PC-3 (cell line): ENCODE measurements at regions not wholly inside any gene's neighbourhood (a gene's known extent, or its start where the extent isn't known, plus 50 kb on each side); places are given as distances from the start of the nearest gene placed in this dataset.

Experiments used
- ATAC-seq: fragments of 200-7000 bp; cut with Tn5 transposase; 2 replicates; pipeline ENCODE4 v1.9.1; 2020; ENCODE audit warnings: mild to moderate bottlenecking, moderate library complexity
- BruUV-seq: library from RNA; stranded (reverse); fragments of 400-500 nt; replicated peaks from 2 replicates; lab custom pipeline; 2021; lab: Mats Ljungman, UMichigan
- CTCF ChIA-PET: fragments of 300-600 bp; sonication (Branson Sonifier 250); formaldehyde crosslinking; loops from one replicate; lab custom pipeline; 2022; ENCODE audit warnings: antibody characterized with exemption; lab: Charles Lee
- POLR2A ChIA-PET: fragments of 300-600 bp; sonication (Branson Sonifier 250); formaldehyde crosslinking; loops from one replicate; lab custom pipeline; 2022; ENCODE audit warnings: antibody characterized with exemption; ENCODE audit not compliant: unreplicated experiment; lab: Charles Lee
- DNase-seq: peaks from one replicate; pipeline ENCODE4 v3.0.0-alpha.2; 2015
- H2AFZ ChIP-seq: fragments of 300-600 bp; sonication (generic); 2 replicates; pipeline ENCODE4 v1.6.0; 2016; ENCODE audit warnings: antibody characterized with exemption, low read length
- H3F3A ChIP-seq: fragments of 300-600 bp; sonication (generic); one replicate; pipeline ENCODE4 v1.6.0; 2017; ENCODE audit warnings: antibody characterized with exemption, low read length, control low read depth, mild to moderate bottlenecking; ENCODE audit not compliant: unreplicated experiment
- H3K27ac ChIP-seq: fragments of 300-600 bp; sonication (generic); 2 replicates; pipeline ENCODE4 v1.5.1; 2016; ENCODE audit warnings: mild to moderate bottlenecking, low read length
- H3K27me3 ChIP-seq: fragments of 300-600 bp; sonication (generic); 2 replicates; pipeline ENCODE4 v1.6.1; 2016; ENCODE audit warnings: low read length, mixed read lengths
- H3K36me3 ChIP-seq: fragments of 300-600 bp; sonication (generic); 2 replicates; pipeline ENCODE4 v1.6.1; 2016; ENCODE audit warnings: low read depth, mixed run types, low read length, mixed read lengths
- H3K4me1 ChIP-seq: fragments of 300-600 bp; sonication (generic); 2 replicates; pipeline ENCODE4 v1.5.1; 2016; ENCODE audit warnings: low read length; ENCODE audit not compliant: insufficient read depth
- H3K4me2 ChIP-seq: fragments of 300-600 bp; sonication (generic); 2 replicates; pipeline ENCODE4 v1.6.0; 2016; ENCODE audit warnings: low read length
- H3K4me3 ChIP-seq: fragments of 300-600 bp; sonication (generic); 2 replicates; pipeline ENCODE4 v1.5.1; 2016; ENCODE audit warnings: mild to moderate bottlenecking, low read length, mixed read lengths
- H3K79me2 ChIP-seq: fragments of 300-600 bp; sonication (generic); 2 replicates; pipeline ENCODE4 v1.6.1; 2017; ENCODE audit warnings: low read length, mixed read lengths
- H3K9ac ChIP-seq: fragments of 300-600 bp; sonication (generic); 2 replicates; pipeline ENCODE4 v1.6.0; 2016; ENCODE audit warnings: mild to moderate bottlenecking, low read length
- H3K9me2 ChIP-seq: fragments of 300-600 bp; sonication (generic); replicated peaks from 2 replicates; pipeline ENCODE4 v1.6.1; 2016; ENCODE audit warnings: mixed run types, low read length, mixed read lengths
- H3K9me3 ChIP-seq: fragments of 300-600 bp; sonication (generic); 2 replicates; pipeline ENCODE4 v1.6.1; 2016; ENCODE audit warnings: low read length, mixed read lengths
- H4K20me1 ChIP-seq: fragments of 300-600 bp; sonication (generic); 2 replicates; pipeline ENCODE4 v1.6.1; 2016; ENCODE audit warnings: low read length, mixed read lengths
- CTCF ChIP-seq: fragments of 300-600 bp; sonication (generic); conservative IDR thresholded peaks from 2 replicates; pipeline ENCODE4 v1.5.1; 2017; ENCODE audit warnings: antibody characterized with exemption, low read depth, mild to moderate bottlenecking, low read length
- EZH2 ChIP-seq: fragments of 300-600 bp; sonication (generic); IDR thresholded peaks from one replicate; pipeline ENCODE4 v1.6.1; 2017; ENCODE audit warnings: antibody characterized with exemption, mild to moderate bottlenecking, low read length; ENCODE audit not compliant: unreplicated experiment
- EZH2phosphoT487 ChIP-seq: fragments of 300-600 bp; sonication (generic); IDR thresholded peaks from 2 replicates; pipeline ENCODE4 v1.6.1; 2018; ENCODE audit warnings: mild to moderate bottlenecking, antibody characterized with exemption, low read length, borderline replicate concordance
- intact Hi-C: fragments of 100-400 bp; cut with micrococcal nuclease; formaldehyde crosslinking; loops from 2 replicates; pipeline ENCODE4 v1.9.0; 2023

GRCh38 chr4:112075129-112075753, 70.0 kb upstream of the FAM241A start:
- intact Hi-C loops: loop anchor here (1.0 kb wide), 1 partner anchor 24 kb away; no protein-coding TSS in a partner anchor
- H3K79me2 ChIP-seq: no peaks in the 10 kb centered on the region
- no TSS peak for BruUV-seq

GRCh38 chr4:112075906-112076305, 69.3 kb upstream of the FAM241A start:
- Histone ChIP-seq H3K9me3 (no peaks in the 10 kb centered on the region), H3K4me3 (no peak overlapping the region), H3K4me1 (no peaks in the 10 kb centered on the region; the same call in 1 of the 2 replicates), H3K36me3 (no peaks in the 10 kb centered on the region), H3K79me2 (no peaks in the 10 kb centered on the region), H3F3A (no peaks in the 10 kb centered on the region), H3K27me3 (no peaks in the 10 kb centered on the region), H3K9ac (no peak overlapping the region), H3K27ac (no peak overlapping the region), H4K20me1 (no peaks in the 10 kb centered on the region), H2AFZ (no peak overlapping the region), H3K9me2 (no peaks in the 10 kb centered on the region), H3K4me2 (no peak overlapping the region)
- ATAC-seq (no peak), DNase-seq (no peak)
- intact Hi-C loops: loop anchor here (1.0 kb wide), 1 partner anchor 23 kb away; no protein-coding TSS in a partner anchor
- ChIA-PET CTCF (no interaction called here), POLR2A (no interaction called here)
- no peak for TF ChIP-seq EZH2phosphoT487
- no peak for TF ChIP-seq CTCF
- no peak for TF ChIP-seq EZH2
- no TSS peak for BruUV-seq

More at GRCh38 chr4:112075129-112075753, 70.0 kb upstream of the FAM241A start:
- Histone ChIP-seq H3K4me2 (no peak overlapping the region), H3K27me3 (no peaks in the 10 kb centered on the region), H4K20me1 (no peaks in the 10 kb centered on the region), H3K9me2 (no peaks in the 10 kb centered on the region), H2AFZ (no peak overlapping the region), H3K4me3 (no peak overlapping the region), H3K27ac (no peak overlapping the region), H3K4me1 (no peaks in the 10 kb centered on the region; the same call in 1 of the 2 replicates), H3K9me3 (no peaks in the 10 kb centered on the region), H3K9ac (no peak overlapping the region), H3K36me3 (no peaks in the 10 kb centered on the region), H3F3A (no peaks in the 10 kb centered on the region)
- ChIA-PET CTCF (no interaction called here), POLR2A (no interaction called here)
- ATAC-seq (peak; percentile 85), DNase-seq (peak; percentile 81)
- TF ChIP-seq CTCF (peak; percentile 77), EZH2 (no peak), EZH2phosphoT487 (no peak)

GRCh38 chr4:112076919-112077608, 68.2 kb upstream of the FAM241A start:
- no peaks in the 10 kb centered on the region for H4K20me1 ChIP-seq
- no peaks in the 10 kb centered on the region for H3K9me3 ChIP-seq
- no peak for DNase-seq
- no peaks in the 10 kb centered on the region for H3K79me2 ChIP-seq
- H2AFZ ChIP-seq: no peak overlapping the region
- ChIA-PET CTCF (no interaction called here), POLR2A (no interaction called here)
- no peaks in the 10 kb centered on the region for H3F3A ChIP-seq
- H3K9ac ChIP-seq: no peak overlapping the region
- H3K4me1 ChIP-seq: peaks cover 3% of the 10 kb centered on the region; the same call in 1 of the 2 replicates
- no TSS peak for BruUV-seq
- no peak overlapping the region for H3K4me3 ChIP-seq
- H3K36me3 ChIP-seq: no peaks in the 10 kb centered on the region
- no peak for TF ChIP-seq EZH2phosphoT487
- no peak for TF ChIP-seq EZH2
- no peak for TF ChIP-seq CTCF
- ATAC-seq: no peak
- intact Hi-C loops: no loop called here
- no peak overlapping the region for H3K27ac ChIP-seq
- no peaks in the 10 kb centered on the region for H3K9me2 ChIP-seq
- no peak overlapping the region for H3K4me2 ChIP-seq
- no peaks in the 10 kb centered on the region for H3K27me3 ChIP-seq
